ENCODE measurements at regions not wholly inside any gene's neighbourhood (a gene's known extent, or its start where the extent isn't known, plus 50 kb on each side); places are given as distances from the start of the nearest gene placed in this dataset.

DNA sequence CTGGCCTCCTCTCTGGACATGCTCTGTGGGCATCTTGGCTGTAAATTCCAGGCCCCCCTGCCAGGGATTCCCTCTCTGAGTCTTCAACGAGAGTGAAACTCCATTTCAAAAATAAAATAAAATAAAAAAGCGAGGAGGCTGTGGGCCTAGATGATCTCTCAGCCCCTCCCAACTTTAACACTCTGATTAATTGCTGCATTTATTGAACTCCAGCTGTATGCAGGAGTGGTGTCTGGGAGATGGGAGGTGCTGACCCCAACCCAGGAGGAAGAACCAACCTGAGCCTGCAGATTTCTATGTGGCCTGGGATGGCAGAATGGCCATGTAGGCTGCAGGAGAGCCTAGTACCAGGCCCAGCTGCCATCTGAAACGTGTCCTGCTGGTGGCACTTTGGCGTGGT lies 154.5 kb upstream of the IER5L start:
- no peak for TF ChIP-seq POLR2A (IDR thresholded peaks at IDR 0.05; ENCODE audit: low read depth, low read length)
- TF ChIP-seq, protein P1, sequence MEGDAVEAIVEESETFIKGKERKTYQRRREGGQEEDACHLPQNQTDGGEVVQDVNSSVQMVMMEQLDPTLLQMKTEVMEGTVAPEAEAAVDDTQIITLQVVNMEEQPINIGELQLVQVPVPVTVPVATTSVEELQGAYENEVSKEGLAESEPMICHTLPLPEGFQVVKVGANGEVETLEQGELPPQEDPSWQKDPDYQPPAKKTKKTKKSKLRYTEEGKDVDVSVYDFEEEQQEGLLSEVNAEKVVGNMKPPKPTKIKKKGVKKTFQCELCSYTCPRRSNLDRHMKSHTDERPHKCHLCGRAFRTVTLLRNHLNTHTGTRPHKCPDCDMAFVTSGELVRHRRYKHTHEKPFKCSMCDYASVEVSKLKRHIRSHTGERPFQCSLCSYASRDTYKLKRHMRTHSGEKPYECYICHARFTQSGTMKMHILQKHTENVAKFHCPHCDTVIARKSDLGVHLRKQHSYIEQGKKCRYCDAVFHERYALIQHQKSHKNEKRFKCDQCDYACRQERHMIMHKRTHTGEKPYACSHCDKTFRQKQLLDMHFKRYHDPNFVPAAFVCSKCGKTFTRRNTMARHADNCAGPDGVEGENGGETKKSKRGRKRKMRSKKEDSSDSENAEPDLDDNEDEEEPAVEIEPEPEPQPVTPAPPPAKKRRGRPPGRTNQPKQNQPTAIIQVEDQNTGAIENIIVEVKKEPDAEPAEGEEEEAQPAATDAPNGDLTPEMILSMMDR (conservative IDR thresholded peaks at IDR 0.05; ENCODE audit: low read depth, low read length): no peak
- no peak for TF ChIP-seq RAD21 (IDR thresholded peaks at IDR 0.05; ENCODE audit: low read length)
- no peak for TF ChIP-seq MAZ (IDR thresholded peaks at IDR 0.05; ENCODE audit: borderline replicate concordance, low read depth, low read length)
- no peak for TF ChIP-seq CHD1 (IDR thresholded peaks at IDR 0.05; ENCODE audit: low read depth, low read length)
- no peak for TF ChIP-seq MAFK (IDR thresholded peaks at IDR 0.05; ENCODE audit: low read depth, low read length)
- TF ChIP-seq MXI1 (IDR thresholded peaks at IDR 0.05; ENCODE audit: borderline replicate concordance, low read depth, low read length): no peak
